Neural progenitor cell (in vitro differentiated cells): ENCODE measurements at regions not wholly inside any gene's neighbourhood (a gene's known extent, or its start where the extent isn't known, plus 50 kb on each side); places are given as distances from the start of the nearest gene placed in this dataset.
A peak's percentile ranks its signal among the peaks of the same experiment; 100 is the strongest.

ENCODE experiments used
- DNase-seq: peaks from one replicate; pipeline ENCODE4 v3.0.0-alpha.2; 2016; ENCODE audit warnings: low spot score
- H2AFZ ChIP-seq: fragments of 200-600 bp; sonication (generic); replicated peaks from 2 replicates; pipeline ENCODE4 v1.6.1; 2016; ENCODE audit warnings: antibody characterized with exemption
- H3F3A ChIP-seq: fragments of 200-600 bp; sonication (generic); 2 replicates; pipeline ENCODE4 v1.6.1; 2016; ENCODE audit warnings: antibody characterized with exemption, low read depth
- H3K27ac ChIP-seq: fragments of 200-600 bp; sonication (generic); 2 replicates; pipeline ENCODE4 v1.5.1; 2016; ENCODE audit warnings: mild to moderate bottlenecking
- H3K27me3 ChIP-seq: fragments of 200-600 bp; sonication (generic); 2 replicates; pipeline ENCODE4 v1.6.1; 2016; ENCODE audit warnings: mild to moderate bottlenecking, moderate library complexity
- H3K36me3 ChIP-seq: fragments of 200-600 bp; sonication (generic); 2 replicates; pipeline ENCODE4 v1.5.1; 2016
- H3K4me1 ChIP-seq: fragments of 200-600 bp; sonication (generic); 2 replicates; pipeline ENCODE4 v1.6.1; 2016; ENCODE audit warnings: mixed run types
- H3K4me2 ChIP-seq: fragments of 200-600 bp; sonication (generic); 2 replicates; pipeline ENCODE4 v1.6.1; 2016
- H3K4me3 ChIP-seq: fragments of 200-600 bp; sonication (generic); 2 replicates; pipeline ENCODE4 v1.5.1; 2016
- H3K79me2 ChIP-seq: fragments of 200-600 bp; sonication (generic); 2 replicates; pipeline ENCODE4 v1.6.1; 2016; ENCODE audit warnings: low read depth
- H3K9ac ChIP-seq: fragments of 200-600 bp; sonication (generic); 2 replicates; pipeline ENCODE4 v1.6.1; 2016
- H3K9me3 ChIP-seq: fragments of 200-600 bp; sonication (generic); 2 replicates; pipeline ENCODE4 v1.5.1; 2016; ENCODE audit warnings: low read depth
- H4K20me1 ChIP-seq: fragments of 200-600 bp; sonication (generic); 2 replicates; pipeline ENCODE4 v1.6.1; 2016; ENCODE audit warnings: low read depth
- H3K27ac Mint-ChIP-seq: 3 replicates; pipeline ENCODE4 v1.8.0; 2021; ENCODE audit warnings: mixed read lengths
- H3K27me3 Mint-ChIP-seq: 2 replicates; pipeline ENCODE4 v1.8.0; 2022; ENCODE audit warnings: low read depth, mild to moderate bottlenecking, inconsistent platforms, moderate library complexity, mixed read lengths; ENCODE audit not compliant: insufficient read depth
- H3K36me3 Mint-ChIP-seq: 3 replicates; pipeline ENCODE4 v1.8.0; 2021; ENCODE audit warnings: mixed read lengths
- H3K4me1 Mint-ChIP-seq: 3 replicates; pipeline ENCODE4 v1.8.0; 2021; ENCODE audit warnings: mixed read lengths
- H3K4me3 Mint-ChIP-seq: 3 replicates; pipeline ENCODE4 v1.8.0; 2021; ENCODE audit warnings: mild to moderate bottlenecking, moderate library complexity, mixed read lengths
- H3K9me3 Mint-ChIP-seq: 3 replicates; pipeline ENCODE4 v1.8.0; 2020; ENCODE audit warnings: mixed read lengths
- EZH2 ChIP-seq: fragments of 200-600 bp; sonication (generic); IDR thresholded peaks from 2 replicates; pipeline ENCODE4 v1.6.1; 2017; ENCODE audit warnings: antibody characterized with exemption, mild to moderate bottlenecking, moderate library complexity
- EZH2phosphoT487 ChIP-seq: fragments of 200-600 bp; sonication (generic); IDR thresholded peaks from 2 replicates; pipeline ENCODE4 v1.6.1; 2017; ENCODE audit warnings: antibody characterized with exemption
- TF ChIP-seq, protein P1 (sequence below): fragments of 200-600 bp; sonication (generic); IDR thresholded peaks from 2 replicates; pipeline ENCODE4 v1.5.1; 2017; ENCODE audit warnings: antibody characterized with exemption, mild to moderate bottlenecking

DNA sequence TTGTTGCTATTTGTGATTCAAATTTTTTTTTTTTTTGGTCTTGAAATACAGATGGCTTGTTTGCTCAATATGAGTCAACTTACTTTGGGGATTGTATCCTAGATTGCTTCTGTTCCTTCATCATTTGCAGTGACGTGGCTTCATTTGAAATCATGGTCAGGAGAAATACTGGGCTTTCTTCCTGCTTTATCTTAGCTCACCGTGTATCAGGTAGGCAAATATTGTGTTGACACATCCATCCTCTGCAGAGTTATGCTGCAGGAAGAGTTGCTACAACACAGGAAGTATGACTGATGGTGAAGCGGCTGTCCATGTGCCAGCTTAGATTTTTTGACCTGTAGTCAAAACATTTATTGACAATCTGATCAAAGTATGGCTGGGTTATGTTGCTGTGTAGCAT is 232.2 kb downstream of the C4orf33 start:
- Histone ChIP-seq H3K4me3 (no peak overlapping the region), H3K9me3 (no peaks in the 10 kb centered on the region), H3F3A (no peaks in the 10 kb centered on the region), H3K79me2 (no peaks in the 10 kb centered on the region), H3K9ac (no peak overlapping the region), H3K27ac (no peak overlapping the region), H3K4me1 (peaks cover 7% of the 10 kb centered on the region), H3K36me3 (no peaks in the 10 kb centered on the region), H4K20me1 (no peaks in the 10 kb centered on the region), H2AFZ (no peak overlapping the region), H3K4me2 (no peak overlapping the region), H3K27me3 (no peaks in the 10 kb centered on the region)
- H3K4me1 Mint-ChIP-seq = peaks cover 8% of the 10 kb centered on the region
- H3K27me3 Mint-ChIP-seq = peaks cover 3% of the 10 kb centered on the region
- no peak overlapping the region for H3K27ac Mint-ChIP-seq
- no peak for DNase-seq
- no peak for TF ChIP-seq EZH2phosphoT487
- TF ChIP-seq, protein P1, sequence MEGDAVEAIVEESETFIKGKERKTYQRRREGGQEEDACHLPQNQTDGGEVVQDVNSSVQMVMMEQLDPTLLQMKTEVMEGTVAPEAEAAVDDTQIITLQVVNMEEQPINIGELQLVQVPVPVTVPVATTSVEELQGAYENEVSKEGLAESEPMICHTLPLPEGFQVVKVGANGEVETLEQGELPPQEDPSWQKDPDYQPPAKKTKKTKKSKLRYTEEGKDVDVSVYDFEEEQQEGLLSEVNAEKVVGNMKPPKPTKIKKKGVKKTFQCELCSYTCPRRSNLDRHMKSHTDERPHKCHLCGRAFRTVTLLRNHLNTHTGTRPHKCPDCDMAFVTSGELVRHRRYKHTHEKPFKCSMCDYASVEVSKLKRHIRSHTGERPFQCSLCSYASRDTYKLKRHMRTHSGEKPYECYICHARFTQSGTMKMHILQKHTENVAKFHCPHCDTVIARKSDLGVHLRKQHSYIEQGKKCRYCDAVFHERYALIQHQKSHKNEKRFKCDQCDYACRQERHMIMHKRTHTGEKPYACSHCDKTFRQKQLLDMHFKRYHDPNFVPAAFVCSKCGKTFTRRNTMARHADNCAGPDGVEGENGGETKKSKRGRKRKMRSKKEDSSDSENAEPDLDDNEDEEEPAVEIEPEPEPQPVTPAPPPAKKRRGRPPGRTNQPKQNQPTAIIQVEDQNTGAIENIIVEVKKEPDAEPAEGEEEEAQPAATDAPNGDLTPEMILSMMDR = no peak
- TF ChIP-seq EZH2 = no peak
- no peaks in the 10 kb centered on the region for H3K36me3 Mint-ChIP-seq
- H3K9me3 Mint-ChIP-seq = peaks cover 3% of the 10 kb centered on the region
- no peak overlapping the region for H3K4me3 Mint-ChIP-seq

DNA sequence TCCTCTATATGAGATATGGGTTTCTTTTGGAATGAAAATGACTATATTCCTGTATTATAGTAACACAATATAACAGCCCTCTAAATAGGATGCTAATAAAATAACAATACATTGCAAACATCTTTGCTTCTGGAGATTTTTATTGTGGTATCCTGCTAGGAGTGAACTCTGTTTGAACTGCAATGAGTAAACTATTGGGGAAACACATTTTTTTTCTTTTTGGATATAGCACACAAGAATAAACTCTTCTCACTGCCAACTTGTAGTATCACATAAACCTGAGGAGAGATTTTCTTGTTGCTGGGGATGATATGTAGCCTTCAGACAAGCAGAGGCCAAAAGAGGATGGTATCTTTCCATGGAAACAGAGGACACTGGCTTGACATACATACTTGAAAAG is 238.2 kb downstream of the C4orf33 start:
- Histone ChIP-seq H3K9ac (no peak overlapping the region), H3K27me3 (no peaks in the 10 kb centered on the region), H2AFZ (no peak overlapping the region), H3K4me1 (peaks cover 28% of the 10 kb centered on the region), H3K9me3 (no peaks in the 10 kb centered on the region), H3K4me2 (no peak overlapping the region), H3K4me3 (no peak overlapping the region), H3F3A (peaks cover 15% of the 10 kb centered on the region), H3K36me3 (no peaks in the 10 kb centered on the region), H3K79me2 (no peaks in the 10 kb centered on the region), H4K20me1 (no peaks in the 10 kb centered on the region), H3K27ac (no peak overlapping the region)
- no peaks in the 10 kb centered on the region for H3K36me3 Mint-ChIP-seq
- H3K27me3 Mint-ChIP-seq = peaks cover 6% of the 10 kb centered on the region
- H3K4me3 Mint-ChIP-seq = no peak overlapping the region
- peaks cover 20% of the 10 kb centered on the region for H3K4me1 Mint-ChIP-seq
- no peak overlapping the region for H3K27ac Mint-ChIP-seq
- peaks cover 3% of the 10 kb centered on the region for H3K9me3 Mint-ChIP-seq
- DNase-seq = no peak
- no peak for TF ChIP-seq EZH2phosphoT487
- TF ChIP-seq, protein P1 = no peak
- TF ChIP-seq EZH2 = no peak

DNA sequence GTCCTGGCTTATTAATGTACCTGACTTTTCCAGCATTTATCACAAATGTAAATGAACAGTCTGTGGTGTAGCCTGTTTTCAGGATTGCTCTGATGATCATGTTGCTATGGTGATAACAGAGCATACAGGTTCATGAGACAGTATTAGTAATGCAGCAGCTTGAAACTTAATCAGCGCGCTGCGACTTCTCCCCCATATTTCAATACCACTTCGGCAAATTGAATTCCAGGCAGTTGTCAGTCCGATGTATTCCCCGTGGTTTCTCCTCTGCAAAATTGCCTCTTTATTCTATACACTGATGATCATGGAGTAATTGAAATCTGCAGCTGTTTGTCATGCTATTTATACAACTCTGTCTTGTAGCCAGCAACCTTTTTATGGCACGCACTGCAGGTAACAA is 239.3 kb downstream of the C4orf33 start:
- H3K9me3 ChIP-seq = no peaks in the 10 kb centered on the region
- peaks cover 20% of the 10 kb centered on the region for H3K4me1 Mint-ChIP-seq
- no peaks in the 10 kb centered on the region for H4K20me1 ChIP-seq
- peak overlapping the region; percentile 62 for H3K4me2 ChIP-seq
- no peak overlapping the region for H3K27ac ChIP-seq
- peak overlapping the region; percentile 26 for H3K27ac Mint-ChIP-seq
- H3K27me3 Mint-ChIP-seq = peaks cover 2% of the 10 kb centered on the region
- no peaks in the 10 kb centered on the region for H3K27me3 ChIP-seq
- no peak overlapping the region for H3K9ac ChIP-seq
- peaks cover 28% of the 10 kb centered on the region for H3K4me1 ChIP-seq
- H3K4me3 ChIP-seq = no peak overlapping the region
- no peak overlapping the region for H3K4me3 Mint-ChIP-seq
- no peaks in the 10 kb centered on the region for H3K36me3 Mint-ChIP-seq
- H3K9me3 Mint-ChIP-seq = no peaks in the 10 kb centered on the region
- H3K79me2 ChIP-seq = no peaks in the 10 kb centered on the region
- TF ChIP-seq EZH2phosphoT487 = no peak
- no peak overlapping the region for H2AFZ ChIP-seq
- no peak for DNase-seq
- no peaks in the 10 kb centered on the region for H3K36me3 ChIP-seq
- H3F3A ChIP-seq = peaks cover 15% of the 10 kb centered on the region

GRCh38 chr4:129335818-129336217 is 239.9 kb downstream of the C4orf33 start:
- Mint-ChIP-seq H3K36me3 (no peaks in the 10 kb centered on the region), H3K4me3 (no peak overlapping the region), H3K9me3 (no peaks in the 10 kb centered on the region), H3K4me1 (peaks cover 20% of the 10 kb centered on the region), H3K27me3 (peaks cover 2% of the 10 kb centered on the region), H3K27ac (peak overlapping the region; percentile 26)
- H3K4me3 ChIP-seq = no peak overlapping the region
- H2AFZ ChIP-seq = no peak overlapping the region
- no peaks in the 10 kb centered on the region for H3K36me3 ChIP-seq
- no peaks in the 10 kb centered on the region for H4K20me1 ChIP-seq
- H3K79me2 ChIP-seq = no peaks in the 10 kb centered on the region
- H3K27ac ChIP-seq = peak overlapping the region; percentile 15
- H3K4me2 ChIP-seq = peak overlapping the region; percentile 62
- H3K9ac ChIP-seq = no peak overlapping the region
- DNase-seq = peak; percentile 39
- H3K4me1 ChIP-seq = peaks cover 28% of the 10 kb centered on the region
- H3F3A ChIP-seq = peaks cover 15% of the 10 kb centered on the region
- no peaks in the 10 kb centered on the region for H3K9me3 ChIP-seq
- H3K27me3 ChIP-seq = no peaks in the 10 kb centered on the region
- TF ChIP-seq EZH2 = no peak
- TF ChIP-seq, protein P1 = no peak
- peak; percentile 37 for TF ChIP-seq EZH2phosphoT487
